ENCODE measurements at regions not wholly inside any gene's neighbourhood (a gene's known extent, or its start where the extent isn't known, plus 50 kb on each side); places are given as distances from the start of the nearest gene placed in this dataset.

DNA sequence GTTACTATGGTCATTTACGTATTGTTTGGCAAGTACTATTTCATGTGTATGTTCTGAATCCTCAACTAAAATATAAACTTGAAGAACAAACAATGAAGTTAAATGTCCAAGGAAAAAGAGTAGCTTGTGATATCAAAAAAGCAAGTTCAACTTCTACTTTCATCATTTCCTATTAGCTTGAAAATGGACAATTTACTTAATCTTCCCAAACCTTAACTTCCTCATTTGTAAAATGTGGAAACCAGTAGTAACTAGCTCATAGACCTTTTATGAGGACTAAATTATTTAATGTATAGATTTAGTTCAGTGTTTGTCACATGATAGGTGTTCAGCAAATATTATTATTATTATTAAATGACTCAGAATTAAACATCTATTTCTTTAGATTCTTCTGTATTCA lies 276.8 kb upstream of the TET2 start:
- no peaks in the 10 kb centered on the region for H3K36me3 ChIP-seq (replicated peaks)
- no peak overlapping the region for H3K27ac ChIP-seq
- H3K27me3 ChIP-seq (replicated peaks): no peaks in the 10 kb centered on the region
- H3K4me3 ChIP-seq (ENCODE audit: low read depth, low read length): no peak overlapping the region
- in situ Hi-C loops (cut with HindIII; ENCODE audit: low pct_ligation_motif_present, low sequenced_read_pairs): no loop called here
- TF ChIP-seq CTCF (IDR thresholded peaks at IDR 0.05; ENCODE audit: low read depth, low read length, missing control alignments): no peak
- no peak for DNase-seq

- Histone ChIP-seq H3K27ac (no peak overlapping the region), H3K4me3 (ENCODE audit: low read depth, low read length) (no peak overlapping the region), H3K36me3 (replicated peaks) (no peaks in the 10 kb centered on the region), H3K27me3 (replicated peaks) (no peaks in the 10 kb centered on the region)
- DNase-seq: no peak
- in situ Hi-C loops (cut with HindIII; ENCODE audit: low pct_ligation_motif_present, low sequenced_read_pairs): no loop called here
- no peak for TF ChIP-seq CTCF (IDR thresholded peaks at IDR 0.05; ENCODE audit: low read depth, low read length, missing control alignments)
These were observed 276.0 kb upstream of the TET2 start for GRCh38 chr4:104870495-104871233.

DNA sequence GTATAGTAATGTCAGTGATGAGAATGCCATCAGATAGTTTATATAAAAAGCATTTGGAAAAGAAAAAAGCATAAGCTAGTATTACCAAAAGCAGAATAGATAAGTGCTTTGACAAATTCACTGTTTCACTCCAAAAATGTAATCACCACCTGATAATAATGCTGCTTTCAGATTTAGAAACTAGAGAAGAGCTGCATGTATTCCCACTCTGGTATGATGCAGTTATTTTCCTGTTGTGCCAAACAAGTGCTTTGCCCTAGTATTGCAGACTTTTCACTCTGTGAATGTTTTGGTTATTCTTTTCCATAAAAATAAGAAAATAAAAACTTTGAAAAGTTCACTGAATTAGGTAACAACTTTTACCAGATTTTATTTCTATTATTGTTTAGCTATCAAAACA lies 267.7 kb upstream of the TET2 start:
- TF ChIP-seq CTCF (IDR thresholded peaks at IDR 0.05; ENCODE audit: low read depth, low read length, missing control alignments): no peak
- H3K4me3 ChIP-seq (ENCODE audit: low read depth, low read length): no peak overlapping the region
- no peaks in the 10 kb centered on the region for H3K27me3 ChIP-seq (replicated peaks)
- in situ Hi-C loops (cut with HindIII; ENCODE audit: low pct_ligation_motif_present, low sequenced_read_pairs): no loop called here
- DNase-seq: no peak
- H3K36me3 ChIP-seq (replicated peaks): no peaks in the 10 kb centered on the region
- H3K27ac ChIP-seq: no peak overlapping the region

- Histone ChIP-seq H3K27ac (no peak overlapping the region), H3K36me3 (replicated peaks) (no peaks in the 10 kb centered on the region), H3K4me3 (ENCODE audit: low read depth, low read length) (no peak overlapping the region), H3K27me3 (replicated peaks) (no peaks in the 10 kb centered on the region)
- TF ChIP-seq CTCF (IDR thresholded peaks at IDR 0.05; ENCODE audit: low read depth, low read length, missing control alignments): no peak
- in situ Hi-C loops (cut with HindIII; ENCODE audit: low pct_ligation_motif_present, low sequenced_read_pairs): no loop called here
- DNase-seq: no peak
These were observed 267.3 kb upstream of the TET2 start for GRCh38 chr4:104879367-104879766.

DNA sequence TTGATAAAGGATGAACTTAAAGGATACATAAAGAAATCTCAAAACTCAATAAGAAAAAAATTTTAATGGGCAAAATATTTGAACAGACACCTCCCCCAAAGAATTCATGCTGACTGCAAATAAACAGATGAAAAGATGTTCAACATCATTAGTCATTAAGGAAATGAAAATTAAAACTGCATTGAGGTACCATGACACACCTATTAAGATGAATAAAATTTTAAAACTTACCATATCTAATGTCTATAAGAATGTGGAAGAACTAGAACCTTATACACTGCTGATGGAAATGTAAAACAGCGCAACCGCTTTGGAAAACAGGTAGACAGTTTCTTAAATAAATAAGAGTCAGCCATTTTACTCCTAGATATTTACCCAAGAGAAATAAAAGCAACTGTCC lies 266.8 kb upstream of the TET2 start:
- Histone ChIP-seq H3K4me3 (ENCODE audit: low read depth, low read length) (no peak overlapping the region), H3K27ac (no peak overlapping the region), H3K36me3 (replicated peaks) (no peaks in the 10 kb centered on the region), H3K27me3 (replicated peaks) (no peaks in the 10 kb centered on the region)
- in situ Hi-C loops (cut with HindIII; ENCODE audit: low pct_ligation_motif_present, low sequenced_read_pairs): no loop called here
- no peak for DNase-seq
- no peak for TF ChIP-seq CTCF (IDR thresholded peaks at IDR 0.05; ENCODE audit: low read depth, low read length, missing control alignments)

Data from brain microvascular endothelial cell (primary cell).